WTC11 (cell line): ENCODE measurements at regions not wholly inside any gene's neighbourhood (a gene's known extent, or its start where the extent isn't known, plus 50 kb on each side); places are given as distances from the start of the nearest gene placed in this dataset.

Experiments
- CREB1 ChIP-seq: sonication (generic); formaldehyde crosslinking; IDR thresholded peaks from 2 replicates; pipeline ENCODE4 v1.8.0; 2023; ENCODE audit warnings: mild to moderate bottlenecking, missing genetic modification reagents
- ESRRA ChIP-seq: sonication (generic); formaldehyde crosslinking; IDR thresholded peaks from 2 replicates; pipeline ENCODE4 v1.8.1; 2022; ENCODE audit warnings: mild to moderate bottlenecking, missing genetic modification reagents, borderline replicate concordance
- HMGA2 ChIP-seq: fragments of 250-450 bp; sonication (Bioruptor Pico); IDR thresholded peaks from 2 replicates; pipeline ENCODE4 v1.4.0; 2021; ENCODE audit warnings: mild to moderate bottlenecking, moderate library complexity
- IRF2 ChIP-seq: sonication (generic); formaldehyde crosslinking; IDR thresholded peaks from 2 replicates; pipeline ENCODE4 v1.8.0; 2022; ENCODE audit warnings: low read depth, missing genetic modification reagents, borderline replicate concordance
- TEAD4 ChIP-seq: sonication (generic); formaldehyde crosslinking; IDR thresholded peaks from 2 replicates; pipeline ENCODE4 v1.8.0; 2022; ENCODE audit warnings: mild to moderate bottlenecking, missing genetic modification reagents
- ZBTB21 ChIP-seq: sonication (generic); formaldehyde crosslinking; IDR thresholded peaks from 2 replicates; pipeline ENCODE4 v1.8.1; 2023; ENCODE audit warnings: mild to moderate bottlenecking, missing genetic modification reagents, borderline replicate concordance
- ZNF317 ChIP-seq: sonication (generic); formaldehyde crosslinking; IDR thresholded peaks from 2 replicates; pipeline ENCODE4 v1.8.1; 2023; ENCODE audit warnings: low read depth, mild to moderate bottlenecking, moderate library complexity, missing genetic modification reagents, borderline replicate concordance
- TF ChIP-seq, protein P1 (sequence below): fragments of 200-600 bp; IDR thresholded peaks from 2 replicates; pipeline ENCODE4 v1.8.0; 2022; ENCODE audit warnings: antibody characterized with exemption
- TF ChIP-seq, protein P2 (sequence below): sonication (generic); formaldehyde crosslinking; IDR thresholded peaks from 2 replicates; pipeline ENCODE4 v1.8.0; 2022; ENCODE audit warnings: mild to moderate bottlenecking, missing genetic modification reagents
- TF ChIP-seq, protein P3 (sequence below): sonication (generic); formaldehyde crosslinking; IDR thresholded peaks from 2 replicates; pipeline ENCODE4 v1.8.0; 2022; ENCODE audit warnings: mild to moderate bottlenecking, missing genetic modification reagents
- TF ChIP-seq, protein P4 (sequence below): sonication (generic); formaldehyde crosslinking; IDR thresholded peaks from 2 replicates; pipeline ENCODE4 v1.8.1; 2023; ENCODE audit warnings: mild to moderate bottlenecking, missing genetic modification reagents, moderate library complexity

DNA sequence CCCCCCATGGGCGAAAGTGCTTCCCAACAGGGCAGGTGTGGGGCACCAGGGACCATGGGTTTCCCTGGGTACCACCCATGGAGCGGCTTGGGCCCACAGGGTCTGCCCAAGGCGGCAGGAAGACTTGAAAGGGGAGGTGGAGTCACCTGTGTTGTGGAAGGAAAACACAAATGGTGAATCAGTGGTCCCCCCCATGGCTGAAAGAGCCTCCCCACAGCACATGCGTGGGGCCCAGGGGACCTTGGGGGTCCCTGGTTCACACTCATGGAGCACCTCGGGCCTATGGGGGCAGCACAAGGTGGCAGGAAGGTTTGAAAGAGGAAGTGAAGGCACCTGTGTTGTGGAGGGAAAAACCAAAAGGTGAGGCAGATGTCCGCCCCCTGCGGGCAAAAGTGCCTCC, 581.9 kb downstream of the ALG10 start:
- TF ChIP-seq, protein P1, sequence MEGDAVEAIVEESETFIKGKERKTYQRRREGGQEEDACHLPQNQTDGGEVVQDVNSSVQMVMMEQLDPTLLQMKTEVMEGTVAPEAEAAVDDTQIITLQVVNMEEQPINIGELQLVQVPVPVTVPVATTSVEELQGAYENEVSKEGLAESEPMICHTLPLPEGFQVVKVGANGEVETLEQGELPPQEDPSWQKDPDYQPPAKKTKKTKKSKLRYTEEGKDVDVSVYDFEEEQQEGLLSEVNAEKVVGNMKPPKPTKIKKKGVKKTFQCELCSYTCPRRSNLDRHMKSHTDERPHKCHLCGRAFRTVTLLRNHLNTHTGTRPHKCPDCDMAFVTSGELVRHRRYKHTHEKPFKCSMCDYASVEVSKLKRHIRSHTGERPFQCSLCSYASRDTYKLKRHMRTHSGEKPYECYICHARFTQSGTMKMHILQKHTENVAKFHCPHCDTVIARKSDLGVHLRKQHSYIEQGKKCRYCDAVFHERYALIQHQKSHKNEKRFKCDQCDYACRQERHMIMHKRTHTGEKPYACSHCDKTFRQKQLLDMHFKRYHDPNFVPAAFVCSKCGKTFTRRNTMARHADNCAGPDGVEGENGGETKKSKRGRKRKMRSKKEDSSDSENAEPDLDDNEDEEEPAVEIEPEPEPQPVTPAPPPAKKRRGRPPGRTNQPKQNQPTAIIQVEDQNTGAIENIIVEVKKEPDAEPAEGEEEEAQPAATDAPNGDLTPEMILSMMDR = no peak
- TF ChIP-seq CREB1 (CRISPR knock-in tag) = no peak
- TF ChIP-seq ZNF317 = no peak
- TF ChIP-seq HMGA2 (CRISPR knock-in tag) = no peak
- TF ChIP-seq, protein P2, sequence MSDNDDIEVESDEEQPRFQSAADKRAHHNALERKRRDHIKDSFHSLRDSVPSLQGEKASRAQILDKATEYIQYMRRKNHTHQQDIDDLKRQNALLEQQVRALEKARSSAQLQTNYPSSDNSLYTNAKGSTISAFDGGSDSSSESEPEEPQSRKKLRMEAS = no peak
- TF ChIP-seq IRF2 (CRISPR knock-in tag) = no peak
- TF ChIP-seq, protein P3, sequence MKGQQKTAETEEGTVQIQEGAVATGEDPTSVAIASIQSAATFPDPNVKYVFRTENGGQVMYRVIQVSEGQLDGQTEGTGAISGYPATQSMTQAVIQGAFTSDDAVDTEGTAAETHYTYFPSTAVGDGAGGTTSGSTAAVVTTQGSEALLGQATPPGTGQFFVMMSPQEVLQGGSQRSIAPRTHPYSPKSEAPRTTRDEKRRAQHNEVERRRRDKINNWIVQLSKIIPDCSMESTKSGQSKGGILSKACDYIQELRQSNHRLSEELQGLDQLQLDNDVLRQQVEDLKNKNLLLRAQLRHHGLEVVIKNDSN (CRISPR knock-in tag) = no peak
- TF ChIP-seq, protein P4, sequence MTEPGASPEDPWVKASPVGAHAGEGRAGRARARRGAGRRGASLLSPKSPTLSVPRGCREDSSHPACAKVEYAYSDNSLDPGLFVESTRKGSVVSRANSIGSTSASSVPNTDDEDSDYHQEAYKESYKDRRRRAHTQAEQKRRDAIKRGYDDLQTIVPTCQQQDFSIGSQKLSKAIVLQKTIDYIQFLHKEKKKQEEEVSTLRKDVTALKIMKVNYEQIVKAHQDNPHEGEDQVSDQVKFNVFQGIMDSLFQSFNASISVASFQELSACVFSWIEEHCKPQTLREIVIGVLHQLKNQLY (CRISPR knock-in tag) = no peak
- no peak for TF ChIP-seq ESRRA (CRISPR knock-in tag)
- no peak for TF ChIP-seq ZBTB21 (CRISPR knock-in tag)
- TF ChIP-seq TEAD4 = no peak
